Type B pancreatic cell (in vitro differentiated cells): ENCODE measurements at regions not wholly inside any gene's neighbourhood (a gene's known extent, or its start where the extent isn't known, plus 50 kb on each side); places are given as distances from the start of the nearest gene placed in this dataset.

Experiments used
- DNase-seq: peaks from one replicate; pipeline ENCODE4 v3.0.0; 2021; ENCODE audit warnings: mixed read lengths; ENCODE audit not compliant: unreplicated experiment; ENCODE audit errors: extremely low spot score
- H3K27ac Mint-ChIP-seq: 2 replicates; pipeline ENCODE4 v1.8.0; 2021; ENCODE audit warnings: mild to moderate bottlenecking, mixed read lengths
- H3K27me3 Mint-ChIP-seq: 2 replicates; pipeline ENCODE4 v1.8.0; 2021; ENCODE audit warnings: mixed read lengths
- H3K36me3 Mint-ChIP-seq: 2 replicates; pipeline ENCODE4 v1.8.0; 2021; ENCODE audit warnings: mixed read lengths
- H3K4me1 Mint-ChIP-seq: one replicate; pipeline ENCODE4 v1.8.0; 2021; ENCODE audit warnings: mixed read lengths; ENCODE audit not compliant: unreplicated experiment
- H3K4me3 Mint-ChIP-seq: 2 replicates; pipeline ENCODE4 v1.8.0; 2021; ENCODE audit warnings: mild to moderate bottlenecking, mixed read lengths
- H3K9me3 Mint-ChIP-seq: 2 replicates; pipeline ENCODE4 v1.8.0; 2021; ENCODE audit warnings: mixed read lengths
- CTCF ChIP-seq: fragments of 200-600 bp; sonication (generic); conservative IDR thresholded peaks from 2 replicates; pipeline ENCODE4 v1.5.0; 2021; ENCODE audit warnings: antibody characterized with exemption, mild to moderate bottlenecking

- Mint-ChIP-seq H3K36me3 (no peaks in the 10 kb centered on the region), H3K9me3 (no peaks in the 10 kb centered on the region), H3K27me3 (no peaks in the 10 kb centered on the region), H3K4me1 (no peaks in the 10 kb centered on the region), H3K27ac (no peak overlapping the region), H3K4me3 (no peak overlapping the region)
- no peak for DNase-seq
- no peak for TF ChIP-seq CTCF
Measured at GRCh38 chrX:114363346-114363745, 220.5 kb upstream of the HTR2C start.

GRCh38 chrX:114365065-114365834, 218.6 kb upstream of the HTR2C start:
- Mint-ChIP-seq H3K36me3 (no peaks in the 10 kb centered on the region), H3K9me3 (no peaks in the 10 kb centered on the region), H3K27me3 (no peaks in the 10 kb centered on the region), H3K27ac (no peak overlapping the region), H3K4me1 (no peaks in the 10 kb centered on the region), H3K4me3 (no peak overlapping the region)
- DNase-seq, result no peak
- TF ChIP-seq CTCF, result no peak

- Mint-ChIP-seq H3K9me3 (peaks cover 4% of the 10 kb centered on the region), H3K4me1 (no peaks in the 10 kb centered on the region), H3K27ac (no peak overlapping the region), H3K27me3 (no peaks in the 10 kb centered on the region), H3K4me3 (no peak overlapping the region), H3K36me3 (no peaks in the 10 kb centered on the region)
- no peak for TF ChIP-seq CTCF
- DNase-seq, result no peak
Measured at GRCh38 chrX:114372937-114373336, 210.9 kb upstream of the HTR2C start.

GRCh38 chrX:114390251-114390796, 193.6 kb upstream of the HTR2C start:
- no peak overlapping the region for H3K27ac Mint-ChIP-seq
- no peaks in the 10 kb centered on the region for H3K9me3 Mint-ChIP-seq
- no peak for TF ChIP-seq CTCF
- no peaks in the 10 kb centered on the region for H3K4me1 Mint-ChIP-seq
- H3K27me3 Mint-ChIP-seq, result no peaks in the 10 kb centered on the region
- DNase-seq, result no peak
- H3K4me3 Mint-ChIP-seq, result no peak overlapping the region
- H3K36me3 Mint-ChIP-seq, result no peaks in the 10 kb centered on the region
